ENCODE measurements at regions not wholly inside any gene's neighbourhood (a gene's known extent, or its start where the extent isn't known, plus 50 kb on each side); places are given as distances from the start of the nearest gene placed in this dataset.

GRCh38 chr11:36953976-36954375 is 355.9 kb upstream of the RAG2 start:
- TF ChIP-seq POLR2A (IDR thresholded peaks at IDR 0.05): no peak
- no peak for TF ChIP-seq CTCF (IDR thresholded peaks at IDR 0.05)
- TF ChIP-seq EP300 (IDR thresholded peaks at IDR 0.05): no peak

Measured in ovary (tissue), 3 donors.